Cardiac muscle cell (in vitro differentiated cells and primary cell): ENCODE measurements at regions not wholly inside any gene's neighbourhood (a gene's known extent, or its start where the extent isn't known, plus 50 kb on each side); places are given as distances from the start of the nearest gene placed in this dataset.
"Not testable (repeated sequence)": the region's sequence is repeated elsewhere in the genome, so short reads cannot be mapped to it uniquely, and the experiment has no call there.

Experiments used
- DNase-seq, 2 donors: peaks; one replicate each; pipeline versions ENCODE4 v3.0.0 to v3.0.0-alpha.2; 2010 to 2017; ENCODE audit warnings: low read depth in 1 of 2, low spot score in 1 of 2
- H3K27ac ChIP-seq: fragments of 200-600 bp; sonication (generic); 2 replicates; pipeline ENCODE4 v1.5.1; 2016
- H3K27me3 ChIP-seq: fragments of 200-600 bp; sonication (generic); 2 replicates; pipeline ENCODE4 v1.6.0; 2016; ENCODE audit warnings: control low read depth
- H3K36me3 ChIP-seq: fragments of 200-600 bp; sonication (generic); 2 replicates; pipeline ENCODE4 v1.5.1; 2016; ENCODE audit warnings: control low read depth
- H3K4me1 ChIP-seq: fragments of 200-600 bp; sonication (generic); 2 replicates; pipeline ENCODE4 v1.8.1; 2017; ENCODE audit warnings: low read depth, mild to moderate bottlenecking, mixed run types
- H3K4me3 ChIP-seq: fragments of 200-600 bp; sonication (generic); 2 replicates; pipeline ENCODE4 v1.5.1; 2016; ENCODE audit warnings: mild to moderate bottlenecking
- H3K9me3 ChIP-seq: fragments of 200-600 bp; sonication (generic); 2 replicates; pipeline ENCODE4 v1.5.1; 2017; ENCODE audit warnings: low read depth, mild to moderate bottlenecking, control low read depth
- CTCF ChIP-seq: IDR thresholded peaks from 2 replicates; pipeline ENCODE4 v1.5.1; 2012; ENCODE audit warnings: low read depth, mild to moderate bottlenecking, low read length

GRCh38 chr12:3379079-3379478, 111.9 kb upstream of the PRMT8 start:
- no peak overlapping the region for H3K4me3 ChIP-seq
- H3K36me3 ChIP-seq, result no peaks in the 10 kb centered on the region
- no peaks in the 10 kb centered on the region for H3K9me3 ChIP-seq
- no peak for DNase-seq
- no peak for TF ChIP-seq CTCF
- no peaks in the 10 kb centered on the region for H3K27me3 ChIP-seq
- H3K27ac ChIP-seq, result no peak overlapping the region
- peaks cover 12% of the 10 kb centered on the region for H3K4me1 ChIP-seq

- Histone ChIP-seq H3K36me3 (no peaks in the 10 kb centered on the region), H3K4me1 (peaks cover 10% of the 10 kb centered on the region), H3K27ac (no peak overlapping the region), H3K9me3 (no peaks in the 10 kb centered on the region), H3K4me3 (no peak overlapping the region), H3K27me3 (no peaks in the 10 kb centered on the region)
- TF ChIP-seq CTCF, result no peak
- no peak for DNase-seq
These were observed 110.6 kb upstream of the PRMT8 start for GRCh38 chr12:3380200-3381043.

GRCh38 chr12:3381059-3382047, 109.7 kb upstream of the PRMT8 start:
- Histone ChIP-seq H3K36me3 (no peaks in the 10 kb centered on the region), H3K9me3 (no peaks in the 10 kb centered on the region), H3K27ac (no peak overlapping the region), H3K4me1 (peaks cover 10% of the 10 kb centered on the region), H3K27me3 (no peaks in the 10 kb centered on the region), H3K4me3 (no peak overlapping the region)
- TF ChIP-seq CTCF, result no peak
- DNase-seq, result peak in 1 of 2 donors; percentile 5

- no peak for TF ChIP-seq CTCF
- Histone ChIP-seq H3K9me3 (no peaks in the 10 kb centered on the region), H3K36me3 (no peaks in the 10 kb centered on the region), H3K4me1 (no peaks in the 10 kb centered on the region), H3K27me3 (peaks cover 22% of the 10 kb centered on the region), H3K4me3 (no peak overlapping the region), H3K27ac (no peak overlapping the region)
- DNase-seq, result no peak
These were observed 101.0 kb upstream of the PRMT8 start for GRCh38 chr12:3389986-3390385.

GRCh38 chr12:3397596-3397995, 93.4 kb upstream of the PRMT8 start:
- not testable (repeated sequence) for H3K9me3 ChIP-seq

More at GRCh38 chr12:3397596-3397995, 93.4 kb upstream of the PRMT8 start:
- DNase-seq, H3K36me3 ChIP-seq, H3K27ac ChIP-seq, H3K27me3 ChIP-seq, H3K4me3 ChIP-seq, H3K4me1 ChIP-seq: not testable (repeated sequence)
